ENCODE measurements at regions not wholly inside any gene's neighbourhood (a gene's known extent, or its start where the extent isn't known, plus 50 kb on each side); places are given as distances from the start of the nearest gene placed in this dataset.
"Not testable (repeated sequence)": the region's sequence is repeated elsewhere in the genome, so short reads cannot be mapped to it uniquely, and the experiment has no call there.

DNA sequence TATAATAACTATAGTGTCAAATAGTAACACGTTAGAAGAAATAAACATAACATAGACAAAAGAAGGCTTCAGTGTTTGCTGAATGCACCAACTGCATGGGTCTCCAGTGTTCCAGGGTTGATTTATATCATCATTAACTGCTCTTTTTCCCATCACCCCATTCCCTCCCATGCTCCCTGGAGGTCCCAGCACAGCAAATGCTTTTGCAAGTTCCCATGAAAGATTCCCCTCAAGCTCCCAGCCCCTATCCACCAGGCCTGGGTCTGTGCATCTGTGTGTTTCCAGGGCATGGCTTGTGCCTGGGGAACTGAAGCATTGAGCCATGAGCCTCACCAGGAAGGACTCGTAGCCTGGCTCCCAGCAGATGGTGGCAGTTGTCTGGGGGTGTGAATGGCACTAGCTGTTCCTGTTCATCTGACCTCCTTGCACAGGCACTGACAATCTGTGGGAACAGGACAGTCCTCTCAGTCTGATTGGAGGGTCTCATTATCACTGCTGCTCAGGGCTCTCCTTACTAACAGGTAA, 164.6 kb upstream of the RMP24 start:
- H3K4me3 ChIP-seq (ENCODE audit: low read length): no peak overlapping the region
- H3K4me1 ChIP-seq (ENCODE audit: control insufficient read depth, insufficient read depth, low read length): no peaks in the 10 kb centered on the region
- H3K27me3 ChIP-seq (ENCODE audit: control insufficient read depth, insufficient read depth, low read length): no peaks in the 10 kb centered on the region
- H3K36me3 ChIP-seq (ENCODE audit: control insufficient read depth, insufficient read depth, low read length): no peaks in the 10 kb centered on the region
- no peak overlapping the region for H3K27ac ChIP-seq (ENCODE audit: low read depth, low read length)
- H3K9ac ChIP-seq (ENCODE audit: low read length): no peak overlapping the region

DNA sequence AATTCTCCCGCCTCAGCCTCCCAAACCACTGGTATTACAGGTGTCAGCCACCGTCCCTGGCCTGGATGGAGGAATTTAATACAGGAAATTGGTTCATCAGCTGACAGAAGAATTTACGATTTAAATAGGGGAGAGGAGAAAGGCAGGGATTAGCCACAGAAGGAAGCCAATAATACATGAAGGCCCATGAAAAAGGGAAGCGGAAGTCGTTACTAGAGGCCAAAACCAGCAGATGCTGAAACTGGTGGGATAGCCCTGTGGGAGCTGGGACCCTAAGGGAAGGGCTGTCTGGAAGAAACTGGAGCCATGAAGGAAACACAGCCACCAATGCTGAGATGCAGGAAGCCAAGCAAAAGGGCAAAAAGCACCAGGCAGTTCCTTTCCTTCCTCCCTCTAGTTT, 163.7 kb upstream of the RMP24 start:
- no peaks in the 10 kb centered on the region for H3K27me3 ChIP-seq (ENCODE audit: control insufficient read depth, insufficient read depth, low read length)
- no peak overlapping the region for H3K27ac ChIP-seq (ENCODE audit: low read depth, low read length)
- no peaks in the 10 kb centered on the region for H3K36me3 ChIP-seq (ENCODE audit: control insufficient read depth, insufficient read depth, low read length)
- no peak overlapping the region for H3K4me3 ChIP-seq (ENCODE audit: low read length)
- no peak overlapping the region for H3K9ac ChIP-seq (ENCODE audit: low read length)
- H3K4me1 ChIP-seq (ENCODE audit: control insufficient read depth, insufficient read depth, low read length): no peaks in the 10 kb centered on the region

DNA sequence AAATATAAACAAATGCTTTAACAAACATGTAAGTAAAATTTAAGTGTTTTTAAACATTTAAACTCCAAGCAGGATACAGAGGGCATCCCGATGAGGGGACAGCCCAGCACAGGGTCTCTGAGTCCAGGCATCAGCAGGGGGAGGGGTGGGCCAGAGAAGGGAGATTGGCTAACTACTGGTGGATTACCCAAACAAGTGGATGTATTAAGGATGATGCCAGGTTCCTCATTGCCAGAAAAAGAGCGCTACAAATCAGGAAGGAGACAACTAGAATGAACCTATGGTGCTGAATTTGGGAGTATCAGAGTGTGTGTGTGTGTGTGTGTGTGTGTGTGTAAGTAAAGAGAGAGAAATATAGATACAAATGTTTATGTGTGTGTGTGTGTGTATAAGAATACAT, 162.0 kb upstream of the RMP24 start:
- Histone ChIP-seq H3K4me1 (ENCODE audit: control insufficient read depth, insufficient read depth, low read length) (no peaks in the 10 kb centered on the region), H3K36me3 (ENCODE audit: control insufficient read depth, insufficient read depth, low read length) (no peaks in the 10 kb centered on the region), H3K9ac (ENCODE audit: low read length) (no peak overlapping the region), H3K4me3 (ENCODE audit: low read length) (no peak overlapping the region), H3K27ac (ENCODE audit: low read depth, low read length) (no peak overlapping the region), H3K27me3 (ENCODE audit: control insufficient read depth, insufficient read depth, low read length) (no peaks in the 10 kb centered on the region)

DNA sequence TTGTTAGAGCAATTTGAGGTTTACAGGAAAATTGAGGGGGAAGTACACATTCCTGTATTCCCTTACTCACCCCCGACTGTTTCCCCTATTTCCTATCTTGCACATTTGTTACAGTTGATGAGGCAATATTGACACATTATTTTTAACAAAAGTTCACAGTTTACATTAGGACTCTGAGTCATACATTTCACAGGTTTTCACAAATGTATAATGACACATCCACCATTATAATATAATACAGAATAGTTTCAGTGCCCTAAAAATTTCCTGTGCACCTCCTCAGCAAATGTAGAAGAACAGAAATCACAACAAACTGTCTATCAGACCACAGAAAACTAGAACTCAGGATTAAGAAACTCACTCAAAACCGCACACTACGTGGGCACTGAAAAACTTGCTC, 160.6 kb upstream of the RMP24 start:
- no peak overlapping the region for H3K27ac ChIP-seq (ENCODE audit: low read depth, low read length)
- no peaks in the 10 kb centered on the region for H3K36me3 ChIP-seq (ENCODE audit: control insufficient read depth, insufficient read depth, low read length)
- no peak overlapping the region for H3K9ac ChIP-seq (ENCODE audit: low read length)
- H3K4me3 ChIP-seq (ENCODE audit: low read length): no peak overlapping the region
- H3K27me3 ChIP-seq (ENCODE audit: control insufficient read depth, insufficient read depth, low read length): no peaks in the 10 kb centered on the region
- H3K4me1 ChIP-seq (ENCODE audit: control insufficient read depth, insufficient read depth, low read length): no peaks in the 10 kb centered on the region

DNA sequence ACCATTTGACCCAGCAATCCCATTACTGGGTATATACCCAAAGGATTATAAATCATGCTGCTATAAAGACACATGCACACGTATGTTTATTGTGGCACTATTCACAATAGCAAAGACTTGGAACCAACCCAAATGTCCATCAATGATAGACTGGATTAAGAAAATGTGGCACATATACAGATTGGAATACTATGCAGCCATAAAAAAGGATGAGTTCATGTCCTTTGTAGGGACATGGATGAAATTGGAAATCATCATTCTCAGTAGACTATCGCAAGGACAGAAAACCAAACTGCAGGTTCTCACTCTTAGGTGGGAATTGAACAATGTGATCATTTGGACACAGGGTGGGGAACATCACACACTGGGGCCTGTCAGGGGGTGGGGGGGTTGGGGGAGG, 157.5 kb upstream of the RMP24 start:
- H3K4me3 ChIP-seq (ENCODE audit: low read length); H3K4me1 ChIP-seq (ENCODE audit: control insufficient read depth, insufficient read depth, low read length); H3K9ac ChIP-seq (ENCODE audit: low read length); H3K36me3 ChIP-seq (ENCODE audit: control insufficient read depth, insufficient read depth, low read length); H3K27me3 ChIP-seq (ENCODE audit: control insufficient read depth, insufficient read depth, low read length); H3K27ac ChIP-seq (ENCODE audit: low read depth, low read length): not testable (repeated sequence)

DNA sequence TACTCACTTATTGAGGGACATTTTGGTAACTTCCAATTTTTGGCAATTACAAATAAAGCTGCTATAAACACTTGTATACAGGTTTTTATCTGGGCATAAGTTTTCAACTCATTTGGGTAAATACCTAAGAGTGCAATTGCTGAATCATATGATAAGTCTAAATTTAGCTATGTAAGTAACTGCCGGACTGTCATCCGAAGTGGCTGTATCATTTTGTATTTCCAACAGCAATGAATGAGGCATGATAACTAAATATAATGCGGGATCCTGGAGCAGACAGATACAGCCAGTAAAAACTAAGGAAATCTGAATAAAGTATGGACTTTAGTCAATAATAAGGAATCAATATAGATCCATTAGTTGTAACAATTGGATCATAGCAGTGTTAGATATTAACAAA, 156.5 kb upstream of the RMP24 start:
- no peak overlapping the region for H3K9ac ChIP-seq (ENCODE audit: low read length)
- H3K27me3 ChIP-seq (ENCODE audit: control insufficient read depth, insufficient read depth, low read length): no peaks in the 10 kb centered on the region
- H3K27ac ChIP-seq (ENCODE audit: low read depth, low read length): no peak overlapping the region
- no peaks in the 10 kb centered on the region for H3K4me1 ChIP-seq (ENCODE audit: control insufficient read depth, insufficient read depth, low read length)
- H3K36me3 ChIP-seq (ENCODE audit: control insufficient read depth, insufficient read depth, low read length): no peaks in the 10 kb centered on the region
- no peak overlapping the region for H3K4me3 ChIP-seq (ENCODE audit: low read length)

DNA sequence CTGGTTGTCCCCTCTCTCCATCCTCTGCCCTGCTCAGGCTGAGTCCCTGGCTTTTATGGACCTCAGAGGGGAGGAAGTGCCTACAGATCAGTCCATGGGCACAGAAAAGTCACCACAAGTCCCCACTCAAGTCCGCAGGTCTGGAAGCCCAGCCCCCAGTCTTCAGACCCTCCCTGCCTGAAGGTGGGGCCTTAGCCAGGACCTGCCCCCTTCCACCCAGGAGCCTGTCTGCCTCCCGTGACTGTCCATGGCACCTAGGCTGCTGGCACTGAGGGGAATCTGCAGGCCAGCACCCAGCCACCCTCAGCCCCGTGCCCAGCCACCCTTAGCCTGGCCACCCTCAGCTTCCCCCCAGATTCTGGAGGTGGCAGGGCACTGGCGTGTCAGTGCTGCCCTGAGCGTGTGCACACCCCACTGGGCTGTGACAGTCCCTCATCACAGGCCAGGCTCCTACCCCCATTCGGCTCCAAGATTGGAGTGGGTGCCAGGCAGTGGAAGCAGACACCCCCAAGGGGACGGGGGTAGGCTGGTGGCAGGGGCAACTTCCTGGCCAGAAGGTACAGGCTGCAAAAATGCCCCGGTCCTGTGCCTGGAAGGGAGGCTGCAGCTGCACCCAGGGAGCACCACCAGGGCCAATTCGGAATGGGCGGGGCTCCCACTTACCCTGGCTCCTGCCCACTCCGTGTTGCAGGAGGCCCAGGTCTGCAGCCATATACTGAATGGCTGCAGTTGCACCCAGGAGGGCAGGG, 154.7 kb upstream of the RMP24 start:
- Histone ChIP-seq H3K27ac (ENCODE audit: low read depth, low read length) (no peak overlapping the region), H3K36me3 (ENCODE audit: control insufficient read depth, insufficient read depth, low read length) (no peaks in the 10 kb centered on the region), H3K4me3 (ENCODE audit: low read length) (no peak overlapping the region), H3K4me1 (ENCODE audit: control insufficient read depth, insufficient read depth, low read length) (no peaks in the 10 kb centered on the region), H3K27me3 (ENCODE audit: control insufficient read depth, insufficient read depth, low read length) (no peaks in the 10 kb centered on the region), H3K9ac (ENCODE audit: low read length) (no peak overlapping the region)

DNA sequence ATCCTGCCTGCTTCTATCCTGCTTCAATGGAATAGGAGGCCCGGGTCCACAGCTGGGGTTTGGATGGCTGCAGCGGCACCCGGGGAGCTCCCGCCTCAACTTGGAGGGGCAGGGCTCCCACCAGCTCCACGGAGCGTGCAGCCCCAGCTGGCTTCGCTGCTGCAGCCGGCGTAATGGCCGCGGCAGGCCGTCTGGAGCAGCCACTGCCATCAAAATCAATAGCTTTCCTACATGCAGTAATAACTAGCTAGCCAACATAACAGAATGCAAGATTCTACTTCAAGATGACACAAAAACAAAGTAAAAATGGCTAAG, 154.2 kb upstream of the RMP24 start:
- no peak overlapping the region for H3K9ac ChIP-seq (ENCODE audit: low read length)
- H3K36me3 ChIP-seq (ENCODE audit: control insufficient read depth, insufficient read depth, low read length): no peaks in the 10 kb centered on the region
- H3K27me3 ChIP-seq (ENCODE audit: control insufficient read depth, insufficient read depth, low read length): no peaks in the 10 kb centered on the region
- H3K4me3 ChIP-seq (ENCODE audit: low read length): no peak overlapping the region
- no peaks in the 10 kb centered on the region for H3K4me1 ChIP-seq (ENCODE audit: control insufficient read depth, insufficient read depth, low read length)
- H3K27ac ChIP-seq (ENCODE audit: low read depth, low read length): no peak overlapping the region

DNA sequence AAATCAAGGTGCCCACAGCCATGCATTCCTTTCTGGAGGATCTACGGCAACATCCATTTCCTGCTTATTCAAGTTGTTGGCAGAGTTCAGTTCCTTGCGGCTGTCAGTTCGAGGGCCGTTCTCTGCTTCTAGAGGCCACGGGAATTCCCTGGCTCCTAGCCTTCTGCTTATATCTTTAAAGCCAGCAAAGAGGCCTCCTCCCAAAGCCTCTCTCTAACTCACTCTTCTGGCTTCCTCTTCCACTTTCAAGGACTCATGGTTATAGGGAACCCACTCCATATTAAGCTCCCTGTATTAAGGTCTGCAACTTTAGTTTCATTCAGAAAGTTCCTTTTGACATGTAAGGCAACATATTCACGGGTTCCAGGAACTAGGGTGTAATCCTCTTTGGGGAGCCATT, 150.1 kb upstream of the RMP24 start:
- no peaks in the 10 kb centered on the region for H3K4me1 ChIP-seq (ENCODE audit: control insufficient read depth, insufficient read depth, low read length)
- H3K4me3 ChIP-seq (ENCODE audit: low read length): no peak overlapping the region
- H3K27ac ChIP-seq (ENCODE audit: low read depth, low read length): no peak overlapping the region
- H3K36me3 ChIP-seq (ENCODE audit: control insufficient read depth, insufficient read depth, low read length): no peaks in the 10 kb centered on the region
- no peaks in the 10 kb centered on the region for H3K27me3 ChIP-seq (ENCODE audit: control insufficient read depth, insufficient read depth, low read length)
- no peak overlapping the region for H3K9ac ChIP-seq (ENCODE audit: low read length)

DNA sequence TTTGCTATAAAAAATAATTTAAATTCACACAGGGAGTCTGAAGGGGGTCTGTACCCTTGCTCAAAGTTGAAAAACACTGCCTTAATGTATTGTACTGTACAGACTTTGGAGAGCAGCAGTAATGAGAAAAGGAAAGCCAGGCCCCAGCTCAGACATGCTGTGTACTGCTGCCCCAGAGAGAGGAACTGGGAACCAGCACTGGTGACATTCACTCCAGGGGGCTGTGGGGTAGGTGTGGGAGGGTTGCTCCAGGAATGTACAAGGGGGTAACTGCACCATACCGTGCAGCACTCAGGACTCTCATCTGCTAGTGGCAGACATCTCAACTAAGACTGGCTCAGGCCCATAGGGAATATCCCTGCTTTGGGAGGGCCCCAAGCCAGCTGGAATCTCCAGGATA, 146.0 kb upstream of the RMP24 start:
- H3K4me3 ChIP-seq (ENCODE audit: low read length): no peak overlapping the region
- no peaks in the 10 kb centered on the region for H3K27me3 ChIP-seq (ENCODE audit: control insufficient read depth, insufficient read depth, low read length)
- H3K9ac ChIP-seq (ENCODE audit: low read length): no peak overlapping the region
- no peaks in the 10 kb centered on the region for H3K36me3 ChIP-seq (ENCODE audit: control insufficient read depth, insufficient read depth, low read length)
- no peak overlapping the region for H3K27ac ChIP-seq (ENCODE audit: low read depth, low read length)
- H3K4me1 ChIP-seq (ENCODE audit: control insufficient read depth, insufficient read depth, low read length): no peaks in the 10 kb centered on the region

DNA sequence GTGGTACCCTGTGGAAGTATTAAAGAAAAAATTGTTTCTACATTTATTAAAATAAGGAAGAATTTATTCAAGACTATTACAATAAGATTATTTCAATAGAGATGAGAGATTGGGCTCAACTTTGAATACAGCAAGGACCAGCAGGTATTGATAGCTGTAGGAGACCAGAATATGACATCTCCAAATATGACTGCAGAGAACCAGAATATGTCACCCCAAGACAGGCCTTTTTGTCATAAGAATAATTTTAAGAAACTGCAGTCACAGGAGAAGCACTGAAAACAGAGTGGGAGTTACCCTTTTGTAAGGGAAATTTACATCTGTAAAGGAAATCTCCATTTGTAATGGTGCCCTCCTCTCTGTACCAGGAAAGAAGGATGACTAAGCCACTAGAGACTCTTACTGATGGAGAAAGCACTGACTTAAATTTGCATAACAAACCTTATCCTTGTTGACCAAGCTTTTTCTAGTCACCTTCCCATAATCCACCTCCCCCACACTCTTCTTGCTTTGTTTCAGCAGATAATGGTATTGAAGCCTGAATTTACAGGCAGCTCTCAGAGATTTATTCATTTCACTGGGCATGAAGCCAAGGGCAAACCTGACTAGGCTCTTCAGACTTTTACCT, 145.1 kb upstream of the RMP24 start:
- Histone ChIP-seq H3K36me3 (ENCODE audit: control insufficient read depth, insufficient read depth, low read length) (no peaks in the 10 kb centered on the region), H3K9ac (ENCODE audit: low read length) (no peak overlapping the region), H3K4me3 (ENCODE audit: low read length) (no peak overlapping the region), H3K27ac (ENCODE audit: low read depth, low read length) (no peak overlapping the region), H3K4me1 (ENCODE audit: control insufficient read depth, insufficient read depth, low read length) (no peaks in the 10 kb centered on the region), H3K27me3 (ENCODE audit: control insufficient read depth, insufficient read depth, low read length) (no peaks in the 10 kb centered on the region)

DNA sequence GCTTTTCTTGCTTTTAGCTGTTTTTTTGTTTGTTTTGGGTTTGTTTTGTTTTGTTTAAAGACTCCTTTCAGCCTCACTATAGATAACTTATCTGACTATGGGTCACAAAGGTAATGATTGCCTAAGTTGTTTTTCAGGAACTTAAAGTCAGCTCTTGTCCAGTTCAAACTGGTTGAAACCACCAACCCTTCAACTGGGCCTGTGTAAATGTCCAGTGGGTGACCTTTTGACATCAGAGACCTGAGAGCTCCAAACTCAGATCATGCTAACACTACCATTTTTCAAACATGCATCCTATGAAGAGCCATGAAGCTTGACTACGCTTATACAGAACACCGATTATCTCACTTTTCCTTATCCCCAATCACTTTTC, 144.6 kb upstream of the RMP24 start:
- H3K27me3 ChIP-seq (ENCODE audit: control insufficient read depth, insufficient read depth, low read length): no peaks in the 10 kb centered on the region
- no peaks in the 10 kb centered on the region for H3K4me1 ChIP-seq (ENCODE audit: control insufficient read depth, insufficient read depth, low read length)
- H3K4me3 ChIP-seq (ENCODE audit: low read length): no peak overlapping the region
- H3K27ac ChIP-seq (ENCODE audit: low read depth, low read length): no peak overlapping the region
- H3K9ac ChIP-seq (ENCODE audit: low read length): no peak overlapping the region
- H3K36me3 ChIP-seq (ENCODE audit: control insufficient read depth, insufficient read depth, low read length): no peaks in the 10 kb centered on the region

DNA sequence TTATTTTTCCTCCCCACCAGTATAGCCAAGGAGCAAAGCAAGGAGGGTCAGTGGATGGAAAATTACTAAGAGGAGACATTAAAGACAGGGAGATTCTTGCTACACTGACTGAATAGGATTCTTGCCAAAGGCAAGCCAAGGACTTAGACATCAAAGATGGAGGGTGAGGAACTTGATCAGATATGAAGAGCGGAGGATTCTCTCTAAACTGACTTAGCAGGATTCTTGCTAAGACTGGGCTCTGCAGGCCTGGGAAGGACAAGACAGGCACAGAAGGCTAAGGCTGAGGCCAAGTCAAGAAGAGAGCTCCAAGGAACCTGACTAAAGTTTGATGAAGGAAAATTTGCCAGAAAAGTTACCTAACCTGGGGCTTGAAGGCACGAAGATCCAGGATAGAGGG, 143.9 kb upstream of the RMP24 start:
- Histone ChIP-seq H3K4me1 (ENCODE audit: control insufficient read depth, insufficient read depth, low read length) (no peaks in the 10 kb centered on the region), H3K4me3 (ENCODE audit: low read length) (no peak overlapping the region), H3K27me3 (ENCODE audit: control insufficient read depth, insufficient read depth, low read length) (no peaks in the 10 kb centered on the region), H3K36me3 (ENCODE audit: control insufficient read depth, insufficient read depth, low read length) (no peaks in the 10 kb centered on the region), H3K9ac (ENCODE audit: low read length) (no peak overlapping the region), H3K27ac (ENCODE audit: low read depth, low read length) (no peak overlapping the region)
